ENCODE measurements at regions not wholly inside any gene's neighbourhood (a gene's known extent, or its start where the extent isn't known, plus 50 kb on each side); places are given as distances from the start of the nearest gene placed in this dataset.
A peak's percentile ranks its signal among the peaks of the same experiment; 100 is the strongest.

- H3K4me3 ChIP-seq (ENCODE audit: low read depth, low read length), result no peak overlapping the region
- TF ChIP-seq, protein P1, sequence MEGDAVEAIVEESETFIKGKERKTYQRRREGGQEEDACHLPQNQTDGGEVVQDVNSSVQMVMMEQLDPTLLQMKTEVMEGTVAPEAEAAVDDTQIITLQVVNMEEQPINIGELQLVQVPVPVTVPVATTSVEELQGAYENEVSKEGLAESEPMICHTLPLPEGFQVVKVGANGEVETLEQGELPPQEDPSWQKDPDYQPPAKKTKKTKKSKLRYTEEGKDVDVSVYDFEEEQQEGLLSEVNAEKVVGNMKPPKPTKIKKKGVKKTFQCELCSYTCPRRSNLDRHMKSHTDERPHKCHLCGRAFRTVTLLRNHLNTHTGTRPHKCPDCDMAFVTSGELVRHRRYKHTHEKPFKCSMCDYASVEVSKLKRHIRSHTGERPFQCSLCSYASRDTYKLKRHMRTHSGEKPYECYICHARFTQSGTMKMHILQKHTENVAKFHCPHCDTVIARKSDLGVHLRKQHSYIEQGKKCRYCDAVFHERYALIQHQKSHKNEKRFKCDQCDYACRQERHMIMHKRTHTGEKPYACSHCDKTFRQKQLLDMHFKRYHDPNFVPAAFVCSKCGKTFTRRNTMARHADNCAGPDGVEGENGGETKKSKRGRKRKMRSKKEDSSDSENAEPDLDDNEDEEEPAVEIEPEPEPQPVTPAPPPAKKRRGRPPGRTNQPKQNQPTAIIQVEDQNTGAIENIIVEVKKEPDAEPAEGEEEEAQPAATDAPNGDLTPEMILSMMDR (IDR thresholded peaks at IDR 0.05; ENCODE audit: insufficient read depth, low read length, severe bottlenecking), result no peak
- H3K36me3 ChIP-seq (ENCODE audit: control insufficient read depth, insufficient read depth, low read length), result peaks cover 10% of the 10 kb centered on the region
- H3K27me3 ChIP-seq (ENCODE audit: control insufficient read depth, insufficient read depth, low read length), result no peaks in the 10 kb centered on the region
- FAIRE-seq, result no peak
- no peak for DNase-seq (ENCODE audit: low read depth)
Measured at GRCh38 chr17:77390870-77391269, 250.1 kb downstream of the SEC14L1 start.

GRCh38 chr17:77391668-77392375 is 251.1 kb downstream of the SEC14L1 start:
- no peaks in the 10 kb centered on the region for H3K27me3 ChIP-seq (ENCODE audit: control insufficient read depth, insufficient read depth, low read length)
- peaks cover 10% of the 10 kb centered on the region for H3K36me3 ChIP-seq (ENCODE audit: control insufficient read depth, insufficient read depth, low read length)
- DNase-seq (ENCODE audit: low read depth) (peak; percentile 39), FAIRE-seq (peak; percentile 18)
- H3K4me3 ChIP-seq (ENCODE audit: low read depth, low read length), result no peak overlapping the region
- TF ChIP-seq, protein P1 (IDR thresholded peaks at IDR 0.05; ENCODE audit: insufficient read depth, low read length, severe bottlenecking), result no peak

DNA sequence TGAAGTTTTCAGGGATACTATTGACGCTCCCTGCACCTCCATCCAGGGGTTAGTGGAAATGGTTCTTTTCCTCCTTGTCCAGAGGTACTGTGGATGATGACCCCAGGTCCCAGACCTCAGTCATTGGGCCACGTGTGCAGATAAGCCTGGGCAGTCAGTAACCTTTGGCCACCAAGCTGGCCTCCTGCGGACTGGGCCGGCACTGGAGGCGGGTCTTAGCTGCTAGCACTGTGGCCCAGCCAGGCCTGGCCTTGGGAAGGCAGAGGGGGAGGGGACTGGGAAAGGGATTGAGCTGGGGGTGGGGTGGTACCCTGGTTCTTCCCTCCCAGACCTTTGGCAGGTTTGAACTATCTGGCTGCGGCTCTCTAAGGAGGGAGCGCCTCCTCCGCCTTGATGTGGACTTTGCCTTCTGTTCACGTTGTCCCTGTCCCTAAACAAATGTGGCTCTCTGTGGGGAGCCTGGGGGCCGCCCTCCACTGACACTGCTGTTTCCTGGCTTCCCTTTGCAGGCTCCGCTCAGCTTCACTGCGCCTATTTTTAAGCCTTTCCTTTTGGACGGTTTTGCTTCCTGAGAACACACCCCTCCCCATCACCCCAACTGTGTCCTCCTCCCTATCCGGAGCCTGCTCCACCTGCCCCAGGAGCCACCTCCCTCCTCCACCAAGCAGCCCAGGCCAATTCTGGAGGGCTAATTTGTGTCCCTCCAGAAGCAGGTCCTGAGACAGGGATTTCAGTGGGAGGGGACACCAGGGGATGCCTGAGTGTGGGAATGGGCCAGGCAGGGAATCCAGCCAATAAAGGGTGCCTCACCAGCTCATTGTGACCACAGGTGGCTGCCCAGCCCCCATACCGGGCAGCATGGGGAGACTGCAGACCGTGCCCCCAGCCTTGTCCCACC is 251.9 kb downstream of the SEC14L1 start:
- DNase-seq (ENCODE audit: low read depth), result no peak
- FAIRE-seq, result no peak
- Histone ChIP-seq H3K36me3 (ENCODE audit: control insufficient read depth, insufficient read depth, low read length) (peaks cover 9% of the 10 kb centered on the region), H3K4me3 (ENCODE audit: low read depth, low read length) (no peak overlapping the region), H3K27me3 (ENCODE audit: control insufficient read depth, insufficient read depth, low read length) (no peaks in the 10 kb centered on the region)
- TF ChIP-seq, protein P1 (IDR thresholded peaks at IDR 0.05; ENCODE audit: insufficient read depth, low read length, severe bottlenecking), result no peak

GRCh38 chr17:77393274-77393600 is 252.5 kb downstream of the SEC14L1 start:
- DNase-seq (ENCODE audit: low read depth) (no peak), FAIRE-seq (no peak)
- peaks cover 9% of the 10 kb centered on the region for H3K36me3 ChIP-seq (ENCODE audit: control insufficient read depth, insufficient read depth, low read length)
- no peaks in the 10 kb centered on the region for H3K27me3 ChIP-seq (ENCODE audit: control insufficient read depth, insufficient read depth, low read length)
- TF ChIP-seq, protein P1 (IDR thresholded peaks at IDR 0.05; ENCODE audit: insufficient read depth, low read length, severe bottlenecking), result no peak
- H3K4me3 ChIP-seq (ENCODE audit: low read depth, low read length), result no peak overlapping the region

DNA sequence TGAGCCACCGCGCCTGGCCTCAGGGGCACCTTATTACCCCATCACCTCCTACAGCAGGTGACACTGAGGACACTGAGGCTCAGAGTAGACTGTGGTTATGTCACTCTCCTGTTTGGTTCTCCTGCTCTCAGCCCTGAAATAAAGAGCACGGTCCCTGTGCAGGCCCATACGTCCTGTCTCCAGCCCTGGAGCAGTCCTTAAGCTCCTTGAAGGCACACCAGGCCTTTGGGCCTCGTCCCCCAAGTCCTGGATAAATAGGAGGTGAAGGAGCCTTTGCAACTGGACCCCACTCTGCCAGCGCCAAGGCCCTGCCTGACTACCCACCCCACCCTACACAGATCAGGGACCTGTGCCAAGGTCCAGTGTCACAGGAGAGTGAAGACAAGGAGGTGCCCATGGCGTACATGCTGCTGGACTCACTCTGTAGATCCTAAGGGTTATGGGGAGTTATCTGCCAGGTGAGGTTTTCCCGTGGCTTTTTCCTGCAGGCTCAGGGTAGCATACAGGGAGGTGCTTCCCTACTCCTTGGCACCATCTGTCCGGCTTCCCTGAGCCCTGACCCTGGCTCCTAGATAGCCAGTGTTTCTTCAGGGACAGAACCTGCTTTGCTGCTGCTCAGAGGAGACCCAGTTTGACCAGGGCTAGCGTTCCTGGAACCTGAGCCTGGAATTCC is 253.2 kb downstream of the SEC14L1 start:
- no peak for DNase-seq (ENCODE audit: low read depth)
- H3K27me3 ChIP-seq (ENCODE audit: control insufficient read depth, insufficient read depth, low read length), result no peaks in the 10 kb centered on the region
- TF ChIP-seq, protein P1 (IDR thresholded peaks at IDR 0.05; ENCODE audit: insufficient read depth, low read length, severe bottlenecking), result no peak
- FAIRE-seq, result peak; percentile 60
- peaks cover 10% of the 10 kb centered on the region for H3K36me3 ChIP-seq (ENCODE audit: control insufficient read depth, insufficient read depth, low read length)
- no peak overlapping the region for H3K4me3 ChIP-seq (ENCODE audit: low read depth, low read length)

Data from bronchial epithelial cell (primary cell).